Testis (tissue), 2 donors: ENCODE measurements at regions not wholly inside any gene's neighbourhood (a gene's known extent, or its start where the extent isn't known, plus 50 kb on each side); places are given as distances from the start of the nearest gene placed in this dataset.

Experiments
- POLR2A ChIP-seq: fragments of 450-650 bp; IDR thresholded peaks from one replicate; pipeline ENCODE4 v1.6.1; 2017; ENCODE audit warnings: antibody characterized with exemption, mild to moderate bottlenecking, moderate library complexity
- TF ChIP-seq, protein P1 (sequence below), 3 experiments: fragments of 450-650 bp in 2 of 3; fragments of 200-600 bp in 1 of 3; sonication (generic) in 1 of 3; IDR thresholded peaks; one replicate each; pipeline ENCODE4 v1.5.1; 2016 to 2019; ENCODE audit warnings: antibody characterized with exemption in 3 of 3, mild to moderate bottlenecking in 2 of 3, moderate library complexity in 1 of 3

DNA sequence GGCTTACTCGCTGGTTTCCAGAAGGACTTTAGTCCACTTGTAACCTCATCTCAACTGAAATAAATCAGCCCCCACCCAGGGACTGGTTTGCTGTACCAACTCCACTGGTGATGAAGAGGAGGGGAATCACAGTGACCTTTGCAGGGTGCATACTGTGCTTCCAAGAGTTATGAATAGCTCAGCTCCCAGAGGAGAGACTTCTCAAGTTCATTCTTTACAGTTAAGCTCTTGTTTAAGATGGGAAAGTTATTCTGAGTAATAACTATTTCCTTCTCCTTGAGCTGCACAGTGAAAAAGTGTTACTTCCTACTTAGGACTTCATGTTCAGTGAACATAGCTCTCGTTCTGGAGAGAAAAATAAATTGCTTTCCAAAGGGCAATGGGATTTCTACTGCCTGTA, 166.5 kb upstream of the ECI2 start:
- TF ChIP-seq, protein P1, sequence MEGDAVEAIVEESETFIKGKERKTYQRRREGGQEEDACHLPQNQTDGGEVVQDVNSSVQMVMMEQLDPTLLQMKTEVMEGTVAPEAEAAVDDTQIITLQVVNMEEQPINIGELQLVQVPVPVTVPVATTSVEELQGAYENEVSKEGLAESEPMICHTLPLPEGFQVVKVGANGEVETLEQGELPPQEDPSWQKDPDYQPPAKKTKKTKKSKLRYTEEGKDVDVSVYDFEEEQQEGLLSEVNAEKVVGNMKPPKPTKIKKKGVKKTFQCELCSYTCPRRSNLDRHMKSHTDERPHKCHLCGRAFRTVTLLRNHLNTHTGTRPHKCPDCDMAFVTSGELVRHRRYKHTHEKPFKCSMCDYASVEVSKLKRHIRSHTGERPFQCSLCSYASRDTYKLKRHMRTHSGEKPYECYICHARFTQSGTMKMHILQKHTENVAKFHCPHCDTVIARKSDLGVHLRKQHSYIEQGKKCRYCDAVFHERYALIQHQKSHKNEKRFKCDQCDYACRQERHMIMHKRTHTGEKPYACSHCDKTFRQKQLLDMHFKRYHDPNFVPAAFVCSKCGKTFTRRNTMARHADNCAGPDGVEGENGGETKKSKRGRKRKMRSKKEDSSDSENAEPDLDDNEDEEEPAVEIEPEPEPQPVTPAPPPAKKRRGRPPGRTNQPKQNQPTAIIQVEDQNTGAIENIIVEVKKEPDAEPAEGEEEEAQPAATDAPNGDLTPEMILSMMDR (IDR thresholded peaks at IDR 0.05) = no peak
- TF ChIP-seq POLR2A = no peak
